ENCODE measurements at regions not wholly inside any gene's neighbourhood (a gene's known extent, or its start where the extent isn't known, plus 50 kb on each side); places are given as distances from the start of the nearest gene placed in this dataset.

GRCh38 chr15:48062148-48062872, 58.5 kb upstream of the SLC24A5 start:
- no peak for TF ChIP-seq CTCF (IDR thresholded peaks at IDR 0.05)

DNA sequence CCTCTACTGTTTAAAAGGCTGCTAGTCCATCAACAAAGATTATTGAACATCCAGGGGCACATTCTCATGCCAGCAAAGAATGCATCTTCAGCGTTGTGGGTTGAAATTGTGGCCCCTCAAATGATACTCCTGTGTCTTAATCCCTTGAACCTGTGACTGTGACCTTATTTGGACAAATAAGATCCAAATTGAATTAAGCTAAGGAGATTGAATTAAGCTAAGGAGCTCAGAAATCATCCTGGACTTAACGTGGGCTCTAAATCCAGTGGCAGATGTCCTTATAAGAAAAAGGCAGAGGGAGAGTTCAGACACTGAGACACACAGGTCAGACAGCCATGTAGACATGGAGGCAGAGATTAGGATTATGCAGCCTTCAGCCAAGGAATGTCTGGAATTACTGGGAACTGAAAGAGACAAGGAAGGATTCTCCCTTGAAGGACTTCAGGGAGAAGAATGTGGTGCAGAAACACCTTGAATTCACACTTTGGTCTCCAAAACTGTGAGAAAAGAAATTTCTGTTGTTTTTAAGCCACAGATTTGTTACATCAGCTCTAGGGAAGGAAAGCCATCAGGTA, 57.3 kb upstream of the SLC24A5 start:
- no peak for TF ChIP-seq CTCF (IDR thresholded peaks at IDR 0.05)

- TF ChIP-seq CTCF (IDR thresholded peaks at IDR 0.05): no peak
Observed at GRCh38 chr15:48064421-48064820, 56.4 kb upstream of the SLC24A5 start.

- TF ChIP-seq CTCF (IDR thresholded peaks at IDR 0.05): no peak
Observed at GRCh38 chr15:48066456-48066855, 54.3 kb upstream of the SLC24A5 start.
